Activated naive CD4-positive, alpha-beta T cell treated with anti-CD3 and anti-CD28 coated beads, Interleukin-2, amount 50 U/mL, for 72 hours (primary cell): ENCODE measurements at regions not wholly inside any gene's neighbourhood (a gene's known extent, or its start where the extent isn't known, plus 50 kb on each side); places are given as distances from the start of the nearest gene placed in this dataset.
"Not testable (repeated sequence)": the region's sequence is repeated elsewhere in the genome, so short reads cannot be mapped to it uniquely, and the experiment has no call there.

ENCODE experiments used
- ATAC-seq, 2 donors: fragments of 150-1000 bp; cut with Tn5 transposase; 2 replicates each; pipeline ENCODE4 v1.10.0; 2021; ENCODE audit warnings: mild to moderate bottlenecking in 2 of 2, moderate library complexity in 2 of 2
- DNase-seq, 2 donors: peaks; one replicate each; pipeline ENCODE4 v3.0.0; 2021 to 2022; ENCODE audit warnings: low spot score in 2 of 2
- H3K27ac Mint-ChIP-seq, 2 donors: one replicate each; pipeline ENCODE4 v1.8.0; 2022; ENCODE audit warnings: mild to moderate bottlenecking in 2 of 2, mixed read lengths in 2 of 2
- H3K36me3 Mint-ChIP-seq, 2 donors: one replicate each; pipeline ENCODE4 v1.8.0; 2022; ENCODE audit warnings: mixed read lengths in 2 of 2
- H3K9me3 Mint-ChIP-seq, 2 donors: one replicate each; pipeline ENCODE4 v1.8.0; 2022; ENCODE audit warnings: mixed read lengths in 2 of 2

DNA sequence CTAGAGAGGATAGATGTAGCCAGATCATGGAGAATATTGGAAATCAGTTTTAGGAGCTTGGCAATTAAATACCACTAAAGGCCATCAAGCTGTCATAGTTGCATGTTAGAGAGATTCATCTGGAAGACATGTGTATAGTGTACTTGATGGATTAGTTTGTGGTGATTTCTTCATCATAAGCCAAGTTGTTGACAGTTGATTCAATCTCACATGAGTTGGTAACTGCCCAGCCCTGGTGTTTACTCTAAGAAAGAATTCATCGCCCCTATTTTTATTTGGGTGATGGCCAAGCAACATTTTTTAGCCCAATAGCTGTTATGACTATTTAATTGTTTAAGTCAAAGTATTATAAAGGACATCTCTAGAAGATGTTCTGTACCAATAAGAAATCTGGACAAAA lies 737.6 kb downstream of the PLA2G4A start:
- H3K36me3 Mint-ChIP-seq: no peaks in the 10 kb centered on the region
- H3K9me3 Mint-ChIP-seq: no peaks in the 10 kb centered on the region
- H3K27ac Mint-ChIP-seq: no peak overlapping the region
- DNase-seq (no peak), ATAC-seq (no peak)

DNA sequence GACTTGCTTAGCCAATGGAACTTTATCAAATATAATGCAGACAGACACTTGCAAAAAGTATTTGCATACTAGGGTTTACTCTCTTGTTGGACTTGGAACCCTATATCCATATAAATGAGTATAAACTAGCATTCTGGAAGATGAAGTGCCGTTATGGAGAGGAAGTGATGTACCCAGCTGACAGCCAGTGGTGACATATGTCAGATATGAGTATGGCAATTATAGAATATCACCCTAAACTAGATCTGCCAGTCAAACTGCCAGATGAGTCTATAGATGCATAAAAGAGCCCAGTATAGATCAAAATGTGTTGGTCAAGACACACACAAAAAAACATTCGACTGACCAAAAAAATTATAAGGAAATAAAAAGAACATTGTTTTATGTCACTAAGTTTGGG lies 739.3 kb downstream of the PLA2G4A start:
- ATAC-seq (no peak), DNase-seq (no peak)
- no peak overlapping the region for H3K27ac Mint-ChIP-seq
- peaks cover 0 to 4% of the 10 kb centered on the region in 2 donors for H3K9me3 Mint-ChIP-seq
- no peaks in the 10 kb centered on the region for H3K36me3 Mint-ChIP-seq

DNA sequence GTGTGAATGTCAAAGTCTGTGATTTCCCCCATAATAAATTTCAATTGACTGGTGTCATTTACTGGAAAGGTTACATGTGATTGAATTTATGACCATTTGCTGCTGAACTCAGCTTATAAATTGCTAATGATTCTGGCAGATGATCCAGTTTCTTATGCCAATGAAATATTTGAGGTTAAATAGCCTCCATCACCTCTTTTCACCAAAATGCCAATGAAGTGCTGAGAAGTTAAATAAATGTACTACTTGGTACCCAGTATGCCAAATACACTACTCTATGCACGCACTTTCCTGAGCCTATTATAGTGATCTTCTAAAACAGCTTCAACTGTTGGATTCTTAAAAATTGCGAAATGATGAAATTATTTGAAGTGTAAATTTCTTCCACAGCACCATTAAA lies 741.4 kb downstream of the PLA2G4A start:
- ATAC-seq: no peak
- Mint-ChIP-seq H3K27ac (no peak overlapping the region), H3K36me3 (no peaks in the 10 kb centered on the region), H3K9me3 (peaks cover 1 to 9% of the 10 kb centered on the region in 2 donors)
- no peak for DNase-seq

DNA sequence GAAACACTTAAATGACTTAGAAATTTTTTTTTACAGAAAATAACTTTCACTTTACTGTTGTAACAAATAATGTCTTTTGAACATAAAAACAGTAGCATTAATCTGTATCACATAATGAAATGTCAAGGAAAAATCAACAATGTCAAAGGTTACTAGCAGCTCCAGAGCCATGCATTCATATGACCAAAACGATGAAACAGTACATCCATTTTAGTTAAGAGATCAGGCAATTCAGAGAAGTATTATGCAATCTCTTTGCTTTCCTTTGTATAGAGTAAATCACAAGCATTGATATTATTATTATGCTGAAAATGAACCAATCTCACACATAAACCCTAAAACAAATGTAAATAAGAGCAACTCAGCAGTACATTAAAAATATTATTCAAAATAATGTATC lies 748.9 kb downstream of the PLA2G4A start:
- Mint-ChIP-seq H3K9me3 (peaks cover 10 to 16% of the 10 kb centered on the region in 2 donors), H3K27ac (no peak overlapping the region), H3K36me3 (peaks cover 0 to 7% of the 10 kb centered on the region in 2 donors)
- DNase-seq (no peak), ATAC-seq (no peak)

DNA sequence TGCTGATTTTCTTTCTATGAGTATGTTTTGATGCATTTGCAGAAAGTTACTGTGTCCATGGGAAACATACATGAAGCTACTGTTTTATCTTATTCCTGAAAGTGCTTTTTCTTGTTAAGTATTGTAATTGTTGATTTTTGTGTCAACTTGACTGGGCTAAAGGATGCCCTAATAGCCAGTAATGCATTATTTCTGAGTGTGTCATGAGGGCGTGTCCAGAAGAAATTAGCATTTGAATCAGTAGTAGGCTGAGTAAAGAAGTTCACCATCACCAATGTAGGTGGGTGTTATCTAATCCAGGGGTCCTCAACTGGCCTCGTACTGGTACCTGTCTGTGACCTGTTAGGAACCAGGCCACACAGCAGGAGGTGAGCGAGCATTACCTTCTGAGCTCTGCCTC lies 760.2 kb downstream of the PLA2G4A start:
- no peak for DNase-seq
- Mint-ChIP-seq H3K27ac (no peak overlapping the region), H3K36me3 (no peaks in the 10 kb centered on the region), H3K9me3 (peaks cover 0 to 5% of the 10 kb centered on the region in 2 donors)
- ATAC-seq: no peak

DNA sequence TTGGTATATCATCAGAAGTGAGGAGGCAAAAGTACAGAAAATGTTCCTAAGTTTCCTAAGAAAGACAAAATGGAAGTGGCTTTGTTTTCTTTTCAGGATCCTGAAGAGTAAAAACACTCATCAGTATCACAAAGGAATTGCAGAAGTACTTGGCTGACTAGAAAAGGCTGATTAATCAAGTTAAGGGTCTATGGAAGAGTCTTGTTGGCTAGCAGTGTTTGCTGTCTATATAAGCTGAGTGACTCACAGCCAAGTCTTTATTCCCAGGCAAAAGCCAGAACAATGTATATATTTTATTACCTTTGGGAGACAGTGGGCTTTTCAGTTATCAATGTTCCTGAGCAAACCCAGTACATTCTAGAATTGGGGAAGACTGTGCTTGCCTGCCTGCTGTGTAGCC lies 777.0 kb downstream of the PLA2G4A start:
- no peak for ATAC-seq
- no peaks in the 10 kb centered on the region for H3K36me3 Mint-ChIP-seq
- no peak overlapping the region for H3K27ac Mint-ChIP-seq
- no peak for DNase-seq
- peaks cover 5 to 14% of the 10 kb centered on the region in 2 donors for H3K9me3 Mint-ChIP-seq

DNA sequence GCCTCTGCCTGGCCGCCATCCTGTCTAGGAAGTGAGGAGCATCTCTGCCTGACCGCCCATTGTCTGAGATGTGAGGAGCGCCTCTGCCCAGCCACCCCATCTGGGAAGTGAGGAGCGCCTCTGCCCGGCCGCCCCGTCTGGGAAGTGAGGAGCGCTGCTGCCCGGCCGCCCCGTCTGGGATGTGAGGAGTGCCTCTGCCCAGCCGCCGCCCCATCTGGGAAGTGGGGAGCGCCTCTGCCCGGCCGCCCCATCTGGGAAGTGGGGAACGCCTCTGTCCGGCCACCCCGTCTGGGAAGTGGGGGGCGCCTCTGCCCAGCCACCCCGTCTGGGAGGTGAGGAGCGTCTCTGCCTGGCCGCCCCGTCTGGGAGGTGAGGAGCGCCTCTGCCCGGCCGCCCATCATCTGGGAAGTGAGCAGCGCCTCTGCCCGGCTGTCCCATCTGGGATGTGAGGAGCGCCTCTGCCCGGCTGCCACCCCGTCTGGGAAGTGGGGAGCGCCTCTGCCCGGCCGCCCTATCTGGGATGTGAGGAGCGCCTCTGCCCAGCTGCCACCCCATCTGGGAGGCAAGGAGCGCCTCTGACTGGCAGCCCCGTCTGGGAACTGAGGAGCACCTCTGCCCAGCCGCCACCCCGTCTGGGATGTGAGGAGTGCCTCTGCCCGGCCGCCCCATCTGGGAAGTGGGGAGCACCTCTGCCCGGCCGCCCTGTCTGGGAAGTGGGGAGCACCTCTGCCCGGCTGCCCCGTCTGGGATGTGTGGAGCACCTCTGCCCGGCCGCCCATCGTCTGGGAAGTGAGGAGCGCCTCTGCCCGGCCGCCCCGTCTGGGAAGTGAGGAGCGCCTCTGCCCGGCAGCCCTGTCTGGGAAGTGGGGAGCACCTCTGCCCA lies 787.3 kb downstream of the PLA2G4A start:
- DNase-seq, ATAC-seq, H3K27ac Mint-ChIP-seq, H3K36me3 Mint-ChIP-seq: not testable (repeated sequence)
- peaks cover 12 to 18% of the 10 kb centered on the region in 2 donors for H3K9me3 Mint-ChIP-seq

DNA sequence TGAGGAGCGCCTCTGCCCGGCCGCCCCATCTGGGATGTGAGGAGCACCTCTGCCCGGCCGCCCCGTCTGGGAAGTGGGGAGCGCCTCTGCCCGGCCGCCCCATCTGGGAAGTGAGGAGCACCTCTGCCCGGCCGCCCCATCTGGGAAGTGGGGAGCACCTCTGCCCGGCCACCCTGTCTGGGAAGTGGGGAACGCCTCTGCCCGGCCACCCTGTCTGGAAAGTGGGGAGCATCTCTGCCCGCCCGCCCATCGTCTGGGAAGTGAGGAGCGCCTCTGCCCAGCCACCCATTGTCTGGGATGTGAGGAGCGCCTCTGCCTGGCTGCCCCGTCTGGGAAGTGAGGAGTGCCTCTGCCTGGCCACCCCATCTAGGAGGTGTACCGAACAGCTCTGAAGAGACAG lies 788.1 kb downstream of the PLA2G4A start:
- not testable (repeated sequence) for DNase-seq, ATAC-seq, H3K27ac Mint-ChIP-seq, H3K36me3 Mint-ChIP-seq
- peaks cover 12 to 18% of the 10 kb centered on the region in 2 donors for H3K9me3 Mint-ChIP-seq

DNA sequence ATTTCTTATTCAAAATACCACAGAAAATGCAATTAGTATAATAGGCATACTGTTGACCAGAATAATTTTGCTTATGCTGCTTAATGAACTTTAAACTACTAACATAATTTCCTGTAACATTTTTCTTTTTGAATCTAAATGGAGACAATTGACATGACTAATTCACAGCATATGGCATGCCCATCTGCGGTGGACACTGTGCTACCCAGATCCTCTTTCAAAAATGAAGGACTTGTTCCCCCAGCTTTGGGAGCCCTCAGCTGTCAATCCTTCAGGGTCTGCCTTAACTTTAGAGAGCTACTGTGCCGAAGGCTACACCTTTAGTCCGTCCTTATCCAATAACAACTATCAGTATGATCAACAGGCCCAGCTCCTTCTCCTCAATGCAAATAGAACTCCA lies 789.0 kb downstream of the PLA2G4A start:
- DNase-seq: no peak
- no peak overlapping the region for H3K27ac Mint-ChIP-seq
- H3K9me3 Mint-ChIP-seq: peaks cover 12 to 18% of the 10 kb centered on the region in 2 donors
- no peak for ATAC-seq
- H3K36me3 Mint-ChIP-seq: peaks cover 6% of the 10 kb centered on the region in 2 donors

DNA sequence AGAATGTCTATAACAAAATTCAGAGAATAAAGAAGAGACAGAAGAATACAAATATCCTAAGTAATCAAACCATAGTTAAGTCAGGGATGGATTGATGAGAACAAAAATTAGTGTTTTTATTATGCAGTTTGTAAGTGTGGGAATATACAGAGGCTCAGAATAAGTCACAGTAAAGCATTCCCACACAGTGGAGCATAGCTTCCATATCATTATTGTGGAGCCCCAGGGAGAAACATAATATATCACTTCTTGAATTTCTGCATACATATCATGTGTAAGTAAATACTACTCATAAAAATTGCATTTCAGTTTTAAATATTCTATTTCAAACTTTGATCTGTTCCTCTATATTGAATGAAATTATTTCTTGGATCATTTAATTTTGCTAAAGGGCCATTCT lies 790.4 kb downstream of the PLA2G4A start:
- DNase-seq (no peak), ATAC-seq (no peak)
- Mint-ChIP-seq H3K27ac (no peak overlapping the region), H3K36me3 (peaks cover 6% of the 10 kb centered on the region in 2 donors), H3K9me3 (peaks cover 12 to 18% of the 10 kb centered on the region in 2 donors)

DNA sequence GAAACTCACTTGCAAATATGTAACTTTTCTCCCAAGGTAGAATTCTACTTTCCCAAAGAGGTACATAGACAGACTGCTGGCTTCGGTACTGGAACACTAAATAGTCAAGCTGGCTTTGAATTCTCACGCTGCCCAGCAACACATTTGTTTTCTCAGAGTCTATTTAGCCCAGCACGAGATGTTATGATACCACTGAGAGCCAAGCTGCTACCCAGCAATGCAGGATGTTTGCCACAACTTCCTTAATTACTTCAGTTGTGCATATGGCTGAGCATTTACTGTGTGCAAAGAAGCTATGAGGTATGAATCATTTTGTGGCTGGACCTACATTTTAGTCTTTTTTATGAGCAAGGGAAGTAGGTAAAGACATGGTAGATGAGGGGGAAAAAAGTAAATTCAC lies 793.2 kb downstream of the PLA2G4A start:
- peaks cover 8 to 16% of the 10 kb centered on the region in 2 donors for H3K9me3 Mint-ChIP-seq
- DNase-seq: no peak
- no peak overlapping the region for H3K27ac Mint-ChIP-seq
- ATAC-seq: no peak
- H3K36me3 Mint-ChIP-seq: peaks cover 0 to 6% of the 10 kb centered on the region in 2 donors

DNA sequence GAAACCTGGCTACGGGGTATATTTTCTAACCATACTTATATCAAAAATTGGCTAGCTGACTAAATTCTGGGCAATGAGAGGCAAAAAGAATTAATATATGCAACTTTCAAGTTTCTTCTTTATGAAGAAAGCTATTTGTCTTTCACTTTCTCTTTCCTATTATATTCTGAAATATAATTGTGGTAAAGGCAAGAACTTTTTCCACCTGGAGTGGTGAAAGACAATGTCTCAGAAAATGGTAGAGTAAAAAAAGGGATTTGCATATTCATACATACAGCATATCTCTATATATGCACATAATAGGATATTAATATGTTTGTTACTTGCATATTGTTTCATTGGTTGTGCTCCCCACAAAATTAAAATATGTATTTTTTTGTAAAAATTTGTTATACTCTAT lies 793.8 kb downstream of the PLA2G4A start:
- DNase-seq (no peak), ATAC-seq (no peak)
- H3K27ac Mint-ChIP-seq: no peak overlapping the region
- peaks cover 0 to 6% of the 10 kb centered on the region in 2 donors for H3K36me3 Mint-ChIP-seq
- peaks cover 8 to 16% of the 10 kb centered on the region in 2 donors for H3K9me3 Mint-ChIP-seq

DNA sequence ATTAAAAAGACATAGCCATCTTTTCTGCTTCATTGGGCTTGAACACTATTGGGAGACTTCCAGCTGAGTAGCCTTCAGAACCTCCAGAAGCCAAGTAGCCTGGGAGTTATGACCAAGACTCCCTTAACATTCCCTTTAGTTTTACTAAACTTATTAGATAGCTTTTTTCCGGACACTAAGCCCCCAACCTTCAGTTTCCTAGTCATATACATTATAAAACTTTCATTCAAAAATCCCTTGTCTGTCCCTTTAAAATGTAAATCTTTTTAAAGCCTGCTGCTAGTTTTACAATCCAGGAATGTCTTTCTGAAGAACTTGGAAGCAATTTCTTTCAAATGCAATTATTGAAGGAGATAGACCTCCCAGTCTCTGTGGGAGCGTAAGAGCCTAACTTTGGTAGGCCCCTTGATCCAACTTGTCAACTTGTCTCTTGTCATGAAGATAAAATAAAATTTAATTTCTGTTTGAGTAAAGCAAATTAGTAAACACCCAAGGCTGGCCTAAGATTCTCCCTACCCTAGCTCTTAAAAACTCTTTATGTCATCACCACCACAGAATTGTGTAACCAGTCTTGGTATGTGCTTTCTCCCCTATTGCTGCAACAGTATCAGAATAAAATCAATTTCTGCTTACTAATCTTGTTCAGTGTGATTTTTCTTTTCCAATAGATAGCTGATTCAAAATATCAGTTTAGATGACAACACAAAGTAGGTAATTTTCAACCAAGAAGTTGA lies 796.2 kb downstream of the PLA2G4A start:
- DNase-seq (no peak), ATAC-seq (no peak)
- peaks cover 0 to 5% of the 10 kb centered on the region in 2 donors for H3K9me3 Mint-ChIP-seq
- H3K36me3 Mint-ChIP-seq: peaks cover 0 to under 1% of the 10 kb centered on the region in 2 donors
- no peak overlapping the region for H3K27ac Mint-ChIP-seq

DNA sequence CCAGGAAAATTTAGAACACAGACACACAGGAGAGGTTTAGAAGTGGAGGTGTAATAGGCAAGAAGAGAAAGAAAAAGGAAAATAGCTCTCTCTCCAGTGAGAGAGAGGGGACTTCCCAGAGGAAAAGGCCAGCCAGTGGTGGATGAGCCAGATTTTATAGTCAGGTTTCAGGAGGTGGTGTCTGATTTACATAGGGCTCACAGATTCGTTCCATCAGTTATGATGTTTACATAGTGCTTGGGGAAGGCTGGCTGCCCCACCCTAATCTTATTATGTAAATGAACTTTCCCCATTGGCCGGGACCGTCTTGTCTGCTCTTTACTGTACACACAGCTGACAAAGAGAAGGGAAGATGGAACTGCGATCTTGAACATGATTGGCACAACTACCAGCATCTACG lies 797.3 kb downstream of the PLA2G4A start:
- Mint-ChIP-seq H3K36me3 (peaks cover 0 to 10% of the 10 kb centered on the region in 2 donors), H3K9me3 (peaks cover 10 to 15% of the 10 kb centered on the region in 2 donors), H3K27ac (no peak overlapping the region)
- DNase-seq: no peak
- no peak for ATAC-seq

DNA sequence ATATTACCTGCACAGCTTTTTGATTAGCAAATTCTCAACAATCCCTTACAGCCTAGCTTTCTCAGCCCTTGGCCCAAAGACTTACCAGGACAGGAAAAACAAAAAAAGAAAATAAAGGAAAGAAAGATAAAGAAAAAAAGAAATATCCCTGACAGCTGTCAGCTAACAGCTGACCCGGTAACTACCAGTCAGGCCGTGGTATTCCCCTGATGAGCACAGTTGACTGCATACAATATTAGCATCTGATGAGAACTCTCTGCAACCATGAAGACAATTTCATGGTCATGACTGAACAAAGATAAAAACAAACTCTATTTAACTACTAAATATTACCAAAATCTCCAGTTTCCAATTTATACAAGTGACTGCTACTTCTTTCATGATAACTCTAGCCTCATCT lies 798.8 kb downstream of the PLA2G4A start:
- DNase-seq (no peak), ATAC-seq (no peak)
- peaks cover 10 to 22% of the 10 kb centered on the region in 2 donors for H3K9me3 Mint-ChIP-seq
- no peak overlapping the region for H3K27ac Mint-ChIP-seq
- peaks cover 0 to 14% of the 10 kb centered on the region in 2 donors for H3K36me3 Mint-ChIP-seq

DNA sequence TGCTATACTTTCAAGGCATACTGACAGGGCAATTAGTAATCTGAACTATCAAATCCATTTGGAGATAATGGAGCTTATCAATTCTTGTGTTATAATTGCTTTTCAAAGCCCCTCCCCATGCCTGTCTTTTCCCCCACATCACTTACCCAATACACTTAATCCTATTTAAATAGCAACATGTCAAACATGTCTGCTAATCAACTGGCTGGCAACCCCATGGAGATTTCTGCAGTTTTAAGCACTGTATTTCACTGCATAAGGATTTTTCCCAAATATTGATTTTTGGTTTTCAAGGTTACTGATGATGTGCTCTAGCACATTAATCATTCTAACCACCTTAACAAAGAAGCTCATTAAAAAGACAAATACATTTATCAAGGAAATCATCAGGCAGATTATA lies 800.3 kb downstream of the PLA2G4A start:
- Mint-ChIP-seq H3K27ac (no peak overlapping the region), H3K36me3 (peaks cover 0 to 14% of the 10 kb centered on the region in 2 donors)
- no peak for DNase-seq

DNA sequence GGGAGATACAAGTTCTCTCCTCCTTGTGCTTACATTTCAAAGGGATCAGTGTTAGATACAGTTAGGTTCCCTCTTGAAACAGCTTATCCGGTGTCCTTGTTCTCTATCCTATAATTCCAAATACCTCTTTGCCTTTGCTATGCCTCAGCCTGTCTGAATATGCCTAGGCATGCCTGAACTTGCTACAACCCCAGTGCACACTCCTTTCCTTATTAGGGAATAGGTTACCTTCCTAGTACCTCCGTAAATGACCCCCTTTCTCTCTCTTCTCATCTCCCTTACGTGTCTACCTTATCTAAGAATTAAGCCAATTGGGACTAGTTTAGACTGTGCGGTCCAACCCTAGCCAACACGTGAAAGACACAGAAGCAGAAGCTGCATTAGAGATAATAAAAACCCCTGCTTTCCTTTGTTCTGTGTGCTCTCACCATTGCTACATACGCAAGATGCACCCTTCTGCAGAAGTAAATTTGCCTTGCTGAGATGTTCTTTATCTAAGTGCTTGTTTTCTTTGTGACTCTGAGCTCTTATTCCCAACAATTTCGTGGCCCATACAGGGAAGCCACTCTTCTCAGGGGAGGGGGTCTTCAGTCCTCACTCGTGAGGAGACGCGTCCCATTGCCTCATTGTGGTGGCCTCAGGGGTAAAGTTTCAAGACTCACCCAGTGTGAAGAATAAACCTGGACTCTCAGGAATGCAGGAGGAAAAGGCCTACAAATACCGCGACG lies 802.1 kb downstream of the PLA2G4A start:
- peaks cover 18 to 28% of the 10 kb centered on the region in 2 donors for H3K9me3 Mint-ChIP-seq
- no peak for DNase-seq
- H3K36me3 Mint-ChIP-seq: peaks cover 0 to 14% of the 10 kb centered on the region in 2 donors
- H3K27ac Mint-ChIP-seq: no peak overlapping the region
- no peak for ATAC-seq

More for the DNA sequence above, 800.3 kb downstream of the PLA2G4A start:
- H3K9me3 Mint-ChIP-seq: peaks cover 10 to 22% of the 10 kb centered on the region in 2 donors
- no peak for ATAC-seq
